ENCODE measurements at regions not wholly inside any gene's neighbourhood (a gene's known extent, or its start where the extent isn't known, plus 50 kb on each side); places are given as distances from the start of the nearest gene placed in this dataset.
"Not testable (repeated sequence)": the region's sequence is repeated elsewhere in the genome, so short reads cannot be mapped to it uniquely, and the experiment has no call there.

- Mint-ChIP-seq H3K4me3 (ENCODE audit: unreplicated experiment) (no peak overlapping the region), H3K36me3 (ENCODE audit: unreplicated experiment) (peaks cover 2% of the 10 kb centered on the region), H3K27me3 (ENCODE audit: unreplicated experiment) (no peaks in the 10 kb centered on the region), H3K27ac (ENCODE audit: unreplicated experiment) (no peak overlapping the region), H3K4me1 (ENCODE audit: unreplicated experiment) (peaks cover 32% of the 10 kb centered on the region), H3K9me3 (ENCODE audit: unreplicated experiment) (peaks cover 12% of the 10 kb centered on the region)
- no peak for DNase-seq (ENCODE audit: extremely low spot score, unreplicated experiment)
- TF ChIP-seq CTCF (IDR thresholded peaks at IDR 0.05): no peak
Observed at GRCh38 chr4:137421796-137422195, 110.5 kb downstream of the PCDH18 start.

GRCh38 chr4:137420901-137421396 is 111.3 kb downstream of the PCDH18 start:
- Mint-ChIP-seq H3K27me3 (ENCODE audit: unreplicated experiment) (no peaks in the 10 kb centered on the region), H3K36me3 (ENCODE audit: unreplicated experiment) (peaks cover 2% of the 10 kb centered on the region), H3K4me3 (ENCODE audit: unreplicated experiment) (no peak overlapping the region), H3K9me3 (ENCODE audit: unreplicated experiment) (peaks cover 12% of the 10 kb centered on the region), H3K27ac (ENCODE audit: unreplicated experiment) (no peak overlapping the region), H3K4me1 (ENCODE audit: unreplicated experiment) (peaks cover 34% of the 10 kb centered on the region)
- TF ChIP-seq CTCF (IDR thresholded peaks at IDR 0.05): no peak
- no peak for DNase-seq (ENCODE audit: extremely low spot score, unreplicated experiment)

GRCh38 chr4:137417676-137418075 is 114.6 kb downstream of the PCDH18 start:
- Mint-ChIP-seq H3K27ac (ENCODE audit: unreplicated experiment) (no peak overlapping the region), H3K36me3 (ENCODE audit: unreplicated experiment) (peaks cover 2% of the 10 kb centered on the region), H3K9me3 (ENCODE audit: unreplicated experiment) (peaks cover 11% of the 10 kb centered on the region), H3K4me1 (ENCODE audit: unreplicated experiment) (peaks cover 24% of the 10 kb centered on the region), H3K27me3 (ENCODE audit: unreplicated experiment) (no peaks in the 10 kb centered on the region), H3K4me3 (ENCODE audit: unreplicated experiment) (no peak overlapping the region)
- TF ChIP-seq CTCF (IDR thresholded peaks at IDR 0.05): no peak
- no peak for DNase-seq (ENCODE audit: extremely low spot score, unreplicated experiment)

- DNase-seq (ENCODE audit: extremely low spot score, unreplicated experiment): no peak
- Mint-ChIP-seq H3K9me3 (ENCODE audit: unreplicated experiment) (peaks cover 6% of the 10 kb centered on the region), H3K36me3 (ENCODE audit: unreplicated experiment) (peaks cover 2% of the 10 kb centered on the region), H3K4me1 (ENCODE audit: unreplicated experiment) (peaks cover 19% of the 10 kb centered on the region), H3K27ac (ENCODE audit: unreplicated experiment) (no peak overlapping the region), H3K4me3 (ENCODE audit: unreplicated experiment) (no peak overlapping the region), H3K27me3 (ENCODE audit: unreplicated experiment) (no peaks in the 10 kb centered on the region)
- no peak for TF ChIP-seq CTCF (IDR thresholded peaks at IDR 0.05)
Observed at GRCh38 chr4:137414802-137415201, 117.5 kb downstream of the PCDH18 start.

GRCh38 chr4:137408527-137409177 is 123.6 kb downstream of the PCDH18 start:
- TF ChIP-seq CTCF (IDR thresholded peaks at IDR 0.05): no peak
- H3K27me3 Mint-ChIP-seq (ENCODE audit: unreplicated experiment): no peaks in the 10 kb centered on the region
- no peak for DNase-seq (ENCODE audit: extremely low spot score, unreplicated experiment)
- peaks cover 6% of the 10 kb centered on the region for H3K9me3 Mint-ChIP-seq (ENCODE audit: unreplicated experiment)
- H3K4me1 Mint-ChIP-seq (ENCODE audit: unreplicated experiment): peaks cover 4% of the 10 kb centered on the region
- H3K4me3 Mint-ChIP-seq (ENCODE audit: unreplicated experiment): no peak overlapping the region
- H3K27ac Mint-ChIP-seq (ENCODE audit: unreplicated experiment): no peak overlapping the region
- peaks cover 2% of the 10 kb centered on the region for H3K36me3 Mint-ChIP-seq (ENCODE audit: unreplicated experiment)

GRCh38 chr4:137405833-137406232 is 126.5 kb downstream of the PCDH18 start:
- not testable (repeated sequence) for H3K9me3 Mint-ChIP-seq (ENCODE audit: unreplicated experiment); H3K4me3 Mint-ChIP-seq (ENCODE audit: unreplicated experiment); H3K36me3 Mint-ChIP-seq (ENCODE audit: unreplicated experiment); DNase-seq (ENCODE audit: extremely low spot score, unreplicated experiment); H3K4me1 Mint-ChIP-seq (ENCODE audit: unreplicated experiment); H3K27ac Mint-ChIP-seq (ENCODE audit: unreplicated experiment); H3K27me3 Mint-ChIP-seq (ENCODE audit: unreplicated experiment)
